ENCODE measurements at regions not wholly inside any gene's neighbourhood (a gene's known extent, or its start where the extent isn't known, plus 50 kb on each side); places are given as distances from the start of the nearest gene placed in this dataset.

DNA sequence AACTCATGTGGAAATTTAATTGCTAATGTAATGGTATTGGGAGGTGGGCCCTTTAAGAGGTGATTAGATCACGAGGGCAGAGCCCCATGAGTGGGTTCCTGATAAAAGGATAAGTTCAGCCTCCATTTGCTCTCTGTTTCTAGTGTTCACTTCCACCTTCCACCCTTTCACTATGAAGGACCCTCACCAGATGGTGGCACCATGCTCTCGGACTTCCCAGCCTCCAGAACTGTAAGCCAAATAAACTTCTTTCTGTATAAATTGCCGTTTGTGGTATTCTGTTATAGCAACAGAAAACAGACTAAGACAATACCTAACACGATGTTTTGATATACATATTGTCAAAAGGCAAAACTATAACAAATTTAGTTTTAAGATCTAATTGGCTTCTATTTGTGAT lies 166.2 kb downstream of the DEPDC1B start:
- TF ChIP-seq CTCF (IDR thresholded peaks at IDR 0.05) (no peak), POLR2A (IDR thresholded peaks at IDR 0.05) (no peak)
